AG08395 (cell line): ENCODE measurements at regions not wholly inside any gene's neighbourhood (a gene's known extent, or its start where the extent isn't known, plus 50 kb on each side); places are given as distances from the start of the nearest gene placed in this dataset.
"Not testable (repeated sequence)": the region's sequence is repeated elsewhere in the genome, so short reads cannot be mapped to it uniquely, and the experiment has no call there.

ENCODE experiments used
- DNase-seq: peaks from one replicate; pipeline ENCODE4 v3.0.0; 2012; ENCODE audit warnings: mixed read lengths, low spot score

GRCh38 chr6:81002126-81002525, 750.4 kb downstream of the TENT5A start:
- no peak for DNase-seq

GRCh38 chr6:80991316-80991715, 761.2 kb downstream of the TENT5A start:
- DNase-seq: no peak

GRCh38 chr6:80988892-80989291, 763.6 kb downstream of the TENT5A start:
- DNase-seq: peak; percentile 20

- DNase-seq: no peak
These were observed 764.2 kb downstream of the TENT5A start for GRCh38 chr6:80988286-80988685.

- not testable (repeated sequence) for DNase-seq
These were observed 771.3 kb downstream of the TENT5A start for GRCh38 chr6:80981226-80981625.

- DNase-seq: no peak
These were observed 776.1 kb downstream of the TENT5A start for GRCh38 chr6:80976336-80976735.

- DNase-seq: no peak
These were observed 777.9 kb downstream of the TENT5A start for GRCh38 chr6:80974579-80974978.

- DNase-seq: no peak
These were observed 783.0 kb downstream of the TENT5A start for GRCh38 chr6:80969439-80969838.

- DNase-seq: no peak
These were observed 784.9 kb downstream of the TENT5A start for GRCh38 chr6:80967609-80968008.

GRCh38 chr6:80962382-80962781, 790.1 kb downstream of the TENT5A start:
- DNase-seq: no peak

- no peak for DNase-seq
These were observed 791.3 kb downstream of the TENT5A start for GRCh38 chr6:80961166-80961565.

GRCh38 chr6:80959034-80959433, 793.4 kb downstream of the TENT5A start:
- no peak for DNase-seq

- no peak for DNase-seq
These were observed 795.6 kb downstream of the TENT5A start for GRCh38 chr6:80956898-80957297.

- DNase-seq: not testable (repeated sequence)
These were observed 800.0 kb downstream of the TENT5A start for GRCh38 chr6:80952479-80952878.

GRCh38 chr6:80946402-80946801, 806.1 kb downstream of the TENT5A start:
- no peak for DNase-seq

- no peak for DNase-seq
These were observed 809.6 kb downstream of the TENT5A start for GRCh38 chr6:80942911-80943310.

- no peak for DNase-seq
These were observed 811.5 kb downstream of the TENT5A start for GRCh38 chr6:80940976-80941375.

- DNase-seq: peak; percentile 44
These were observed 811.9 kb downstream of the TENT5A start for GRCh38 chr6:80940571-80940970.

- DNase-seq: no peak
These were observed 812.6 kb downstream of the TENT5A start for GRCh38 chr6:80939898-80940297.

- DNase-seq: no peak
These were observed 813.0 kb downstream of the TENT5A start for GRCh38 chr6:80939480-80939879.

GRCh38 chr6:80938131-80938530, 814.4 kb downstream of the TENT5A start:
- DNase-seq: no peak

- DNase-seq: no peak
These were observed 820.1 kb downstream of the TENT5A start for GRCh38 chr6:80932359-80932758.

GRCh38 chr6:80930376-80930775, 822.1 kb downstream of the TENT5A start:
- no peak for DNase-seq

- no peak for DNase-seq
These were observed 817.3 kb downstream of the BCKDHB start for GRCh38 chr6:80923816-80924215.

- no peak for DNase-seq
These were observed 816.5 kb downstream of the BCKDHB start for GRCh38 chr6:80922916-80923455.
